ENCODE measurements at regions not wholly inside any gene's neighbourhood (a gene's known extent, or its start where the extent isn't known, plus 50 kb on each side); places are given as distances from the start of the nearest gene placed in this dataset.

DNA sequence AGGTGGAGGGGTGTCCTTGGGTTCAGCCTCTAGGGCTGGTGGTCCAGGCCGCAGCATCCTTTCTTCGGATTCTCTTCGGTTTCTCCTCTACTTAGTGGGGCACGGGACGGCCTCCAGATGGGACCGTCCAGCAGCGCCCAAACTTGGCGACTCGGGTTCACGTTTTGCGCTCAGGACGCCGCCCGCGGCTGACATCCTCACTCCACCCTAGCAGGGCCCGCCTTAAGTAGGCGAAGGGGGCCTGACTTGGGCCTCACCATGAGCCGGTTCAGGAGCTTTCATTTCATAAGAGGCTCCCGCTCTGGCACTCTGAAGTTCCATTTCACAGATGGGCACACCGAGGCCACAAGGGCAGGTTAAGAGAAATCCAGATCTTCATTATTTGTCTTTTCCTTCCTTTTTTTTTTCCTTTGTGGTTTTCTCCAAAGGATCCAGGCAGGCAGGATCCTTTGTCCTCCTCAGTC is 141.2 kb downstream of the SEC14L1 start (continued):
- TF ChIP-seq ZNF668 (CRISPR knock-in tag; IDR thresholded peaks at IDR 0.05): no peak
- TF ChIP-seq, protein P1, sequence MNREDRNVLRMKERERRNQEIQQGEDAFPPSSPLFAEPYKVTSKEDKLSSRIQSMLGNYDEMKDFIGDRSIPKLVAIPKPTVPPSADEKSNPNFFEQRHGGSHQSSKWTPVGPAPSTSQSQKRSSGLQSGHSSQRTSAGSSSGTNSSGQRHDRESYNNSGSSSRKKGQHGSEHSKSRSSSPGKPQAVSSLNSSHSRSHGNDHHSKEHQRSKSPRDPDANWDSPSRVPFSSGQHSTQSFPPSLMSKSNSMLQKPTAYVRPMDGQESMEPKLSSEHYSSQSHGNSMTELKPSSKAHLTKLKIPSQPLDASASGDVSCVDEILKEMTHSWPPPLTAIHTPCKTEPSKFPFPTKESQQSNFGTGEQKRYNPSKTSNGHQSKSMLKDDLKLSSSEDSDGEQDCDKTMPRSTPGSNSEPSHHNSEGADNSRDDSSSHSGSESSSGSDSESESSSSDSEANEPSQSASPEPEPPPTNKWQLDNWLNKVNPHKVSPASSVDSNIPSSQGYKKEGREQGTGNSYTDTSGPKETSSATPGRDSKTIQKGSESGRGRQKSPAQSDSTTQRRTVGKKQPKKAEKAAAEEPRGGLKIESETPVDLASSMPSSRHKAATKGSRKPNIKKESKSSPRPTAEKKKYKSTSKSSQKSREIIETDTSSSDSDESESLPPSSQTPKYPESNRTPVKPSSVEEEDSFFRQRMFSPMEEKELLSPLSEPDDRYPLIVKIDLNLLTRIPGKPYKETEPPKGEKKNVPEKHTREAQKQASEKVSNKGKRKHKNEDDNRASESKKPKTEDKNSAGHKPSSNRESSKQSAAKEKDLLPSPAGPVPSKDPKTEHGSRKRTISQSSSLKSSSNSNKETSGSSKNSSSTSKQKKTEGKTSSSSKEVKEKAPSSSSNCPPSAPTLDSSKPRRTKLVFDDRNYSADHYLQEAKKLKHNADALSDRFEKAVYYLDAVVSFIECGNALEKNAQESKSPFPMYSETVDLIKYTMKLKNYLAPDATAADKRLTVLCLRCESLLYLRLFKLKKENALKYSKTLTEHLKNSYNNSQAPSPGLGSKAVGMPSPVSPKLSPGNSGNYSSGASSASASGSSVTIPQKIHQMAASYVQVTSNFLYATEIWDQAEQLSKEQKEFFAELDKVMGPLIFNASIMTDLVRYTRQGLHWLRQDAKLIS (CRISPR knock-in tag; IDR thresholded peaks at IDR 0.05): no peak
- TF ChIP-seq MCM3 (IDR thresholded peaks at IDR 0.05): no peak
- TF ChIP-seq MAZ (CRISPR knock-in tag; conservative IDR thresholded peaks at IDR 0.05 in 1 of 2, IDR thresholded peaks at IDR 0.05 in 1 of 2): no peak
- no peak for TF ChIP-seq MEIS2 (IDR thresholded peaks at IDR 0.05; ENCODE audit: partially characterized antibody)
- no peak for TF ChIP-seq PRPF4 (IDR thresholded peaks at IDR 0.05; ENCODE audit: insufficient read depth, low read depth, low read length, poor library complexity, severe bottlenecking)
- TF ChIP-seq MYBL2 (IDR thresholded peaks at IDR 0.05; ENCODE audit: low read depth): no peak
- TF ChIP-seq MYBL2 (CRISPR knock-in tag; IDR thresholded peaks at IDR 0.05; ENCODE audit: borderline replicate concordance): no peak
- TF ChIP-seq ETV6 (IDR thresholded peaks at IDR 0.05; ENCODE audit: borderline replicate concordance in 1 of 2, low read depth in 2 of 2, low read length in 1 of 2): no peak
- TF ChIP-seq ETV6 (CRISPR knock-in tag; IDR thresholded peaks at IDR 0.05; ENCODE audit: borderline replicate concordance): no peak
- TF ChIP-seq ATF1 (CRISPR knock-in tag; IDR thresholded peaks at IDR 0.05): no peak
- no peak for TF ChIP-seq ATF1 (tag; IDR thresholded peaks at IDR 0.05)
- TF ChIP-seq, protein P2, sequence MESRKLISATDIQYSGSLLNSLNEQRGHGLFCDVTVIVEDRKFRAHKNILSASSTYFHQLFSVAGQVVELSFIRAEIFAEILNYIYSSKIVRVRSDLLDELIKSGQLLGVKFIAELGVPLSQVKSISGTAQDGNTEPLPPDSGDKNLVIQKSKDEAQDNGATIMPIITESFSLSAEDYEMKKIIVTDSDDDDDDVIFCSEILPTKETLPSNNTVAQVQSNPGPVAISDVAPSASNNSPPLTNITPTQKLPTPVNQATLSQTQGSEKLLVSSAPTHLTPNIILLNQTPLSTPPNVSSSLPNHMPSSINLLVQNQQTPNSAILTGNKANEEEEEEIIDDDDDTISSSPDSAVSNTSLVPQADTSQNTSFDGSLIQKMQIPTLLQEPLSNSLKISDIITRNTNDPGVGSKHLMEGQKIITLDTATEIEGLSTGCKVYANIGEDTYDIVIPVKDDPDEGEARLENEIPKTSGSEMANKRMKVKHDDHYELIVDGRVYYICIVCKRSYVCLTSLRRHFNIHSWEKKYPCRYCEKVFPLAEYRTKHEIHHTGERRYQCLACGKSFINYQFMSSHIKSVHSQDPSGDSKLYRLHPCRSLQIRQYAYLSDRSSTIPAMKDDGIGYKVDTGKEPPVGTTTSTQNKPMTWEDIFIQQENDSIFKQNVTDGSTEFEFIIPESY (CRISPR knock-in tag; IDR thresholded peaks at IDR 0.05): peak; percentile 25; the same call in 1 of the 2 replicates
- TF ChIP-seq SRSF1 (IDR thresholded peaks at IDR 0.05; ENCODE audit: low read depth, low read length): no peak
- TF ChIP-seq, protein P3, sequence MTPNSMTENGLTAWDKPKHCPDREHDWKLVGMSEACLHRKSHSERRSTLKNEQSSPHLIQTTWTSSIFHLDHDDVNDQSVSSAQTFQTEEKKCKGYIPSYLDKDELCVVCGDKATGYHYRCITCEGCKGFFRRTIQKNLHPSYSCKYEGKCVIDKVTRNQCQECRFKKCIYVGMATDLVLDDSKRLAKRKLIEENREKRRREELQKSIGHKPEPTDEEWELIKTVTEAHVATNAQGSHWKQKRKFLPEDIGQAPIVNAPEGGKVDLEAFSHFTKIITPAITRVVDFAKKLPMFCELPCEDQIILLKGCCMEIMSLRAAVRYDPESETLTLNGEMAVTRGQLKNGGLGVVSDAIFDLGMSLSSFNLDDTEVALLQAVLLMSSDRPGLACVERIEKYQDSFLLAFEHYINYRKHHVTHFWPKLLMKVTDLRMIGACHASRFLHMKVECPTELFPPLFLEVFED (CRISPR knock-in tag; conservative IDR thresholded peaks at IDR 0.05): no peak
- TF ChIP-seq, protein P4, sequence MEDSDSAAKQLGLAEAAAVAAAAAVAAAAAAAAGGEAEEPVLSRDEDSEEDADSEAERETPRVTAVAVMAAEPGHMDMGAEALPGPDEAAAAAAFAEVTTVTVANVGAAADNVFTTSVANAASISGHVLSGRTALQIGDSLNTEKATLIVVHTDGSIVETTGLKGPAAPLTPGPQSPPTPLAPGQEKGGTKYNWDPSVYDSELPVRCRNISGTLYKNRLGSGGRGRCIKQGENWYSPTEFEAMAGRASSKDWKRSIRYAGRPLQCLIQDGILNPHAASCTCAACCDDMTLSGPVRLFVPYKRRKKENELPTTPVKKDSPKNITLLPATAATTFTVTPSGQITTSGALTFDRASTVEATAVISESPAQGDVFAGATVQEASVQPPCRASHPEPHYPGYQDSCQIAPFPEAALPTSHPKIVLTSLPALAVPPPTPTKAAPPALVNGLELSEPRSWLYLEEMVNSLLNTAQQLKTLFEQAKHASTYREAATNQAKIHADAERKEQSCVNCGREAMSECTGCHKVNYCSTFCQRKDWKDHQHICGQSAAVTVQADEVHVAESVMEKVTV (CRISPR knock-in tag; IDR thresholded peaks at IDR 0.05): no peak
- TF ChIP-seq, protein P5, sequence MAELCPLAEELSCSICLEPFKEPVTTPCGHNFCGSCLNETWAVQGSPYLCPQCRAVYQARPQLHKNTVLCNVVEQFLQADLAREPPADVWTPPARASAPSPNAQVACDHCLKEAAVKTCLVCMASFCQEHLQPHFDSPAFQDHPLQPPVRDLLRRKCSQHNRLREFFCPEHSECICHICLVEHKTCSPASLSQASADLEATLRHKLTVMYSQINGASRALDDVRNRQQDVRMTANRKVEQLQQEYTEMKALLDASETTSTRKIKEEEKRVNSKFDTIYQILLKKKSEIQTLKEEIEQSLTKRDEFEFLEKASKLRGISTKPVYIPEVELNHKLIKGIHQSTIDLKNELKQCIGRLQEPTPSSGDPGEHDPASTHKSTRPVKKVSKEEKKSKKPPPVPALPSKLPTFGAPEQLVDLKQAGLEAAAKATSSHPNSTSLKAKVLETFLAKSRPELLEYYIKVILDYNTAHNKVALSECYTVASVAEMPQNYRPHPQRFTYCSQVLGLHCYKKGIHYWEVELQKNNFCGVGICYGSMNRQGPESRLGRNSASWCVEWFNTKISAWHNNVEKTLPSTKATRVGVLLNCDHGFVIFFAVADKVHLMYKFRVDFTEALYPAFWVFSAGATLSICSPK (IDR thresholded peaks at IDR 0.05; ENCODE audit: borderline replicate concordance): no peak
- no peak for TF ChIP-seq XRCC4 (IDR thresholded peaks at IDR 0.05; ENCODE audit: extremely low read depth, insufficient read depth, insufficient read length)
- TF ChIP-seq LCOR (CRISPR knock-in tag; IDR thresholded peaks at IDR 0.05): no peak
